GM12874 (cell line): ENCODE measurements at regions not wholly inside any gene's neighbourhood (a gene's known extent, or its start where the extent isn't known, plus 50 kb on each side); places are given as distances from the start of the nearest gene placed in this dataset.

Source experiments
- CTCF ChIP-seq: IDR thresholded peaks from 2 replicates; pipeline ENCODE4 v1.5.1; 2011; ENCODE audit warnings: low read depth, mild to moderate bottlenecking, control low read depth, low read length, moderate library complexity; ENCODE audit not compliant: insufficient read depth

- TF ChIP-seq CTCF, result no peak
Measured at GRCh38 chr10:131569851-131570715, 258.6 kb upstream of the TCERG1L start.

- no peak for TF ChIP-seq CTCF
Measured at GRCh38 chr10:131570716-131571307, 259.3 kb upstream of the TCERG1L start.

GRCh38 chr10:131571346-131571745 is 259.8 kb upstream of the TCERG1L start:
- TF ChIP-seq CTCF, result no peak

GRCh38 chr10:131571865-131572264 is 260.3 kb upstream of the TCERG1L start:
- no peak for TF ChIP-seq CTCF

- TF ChIP-seq CTCF, result no peak
Measured at GRCh38 chr10:131573256-131573655, 261.7 kb upstream of the TCERG1L start.

GRCh38 chr10:131573707-131574106 is 262.2 kb upstream of the TCERG1L start:
- TF ChIP-seq CTCF, result no peak

GRCh38 chr10:131574363-131574706 is 262.8 kb upstream of the TCERG1L start:
- no peak for TF ChIP-seq CTCF
